ENCODE measurements at regions not wholly inside any gene's neighbourhood (a gene's known extent, or its start where the extent isn't known, plus 50 kb on each side); places are given as distances from the start of the nearest gene placed in this dataset.

- TF ChIP-seq EP300 (IDR thresholded peaks at IDR 0.05) (no peak), POLR2A (IDR thresholded peaks at IDR 0.05) (no peak), CTCF (IDR thresholded peaks at IDR 0.05) (no peak)
These were observed 334.3 kb upstream of the GATB start for GRCh38 chr4:152094970-152095700.

Measured in upper lobe of left lung (tissue), 4 donors.